HK-2 (cell line): ENCODE measurements at regions not wholly inside any gene's neighbourhood (a gene's known extent, or its start where the extent isn't known, plus 50 kb on each side); places are given as distances from the start of the nearest gene placed in this dataset.

Experiments
- DNase-seq: peaks from one replicate; pipeline ENCODE4 v3.0.0-alpha.2; 2018; ENCODE audit not compliant: unreplicated experiment

GRCh38 chr3:8200996-8201395, 300.6 kb upstream of the LMCD1 start:
- DNase-seq = no peak

GRCh38 chr3:8201886-8202285, 299.7 kb upstream of the LMCD1 start:
- peak; percentile 1 for DNase-seq

GRCh38 chr3:8204331-8204730, 297.3 kb upstream of the LMCD1 start:
- no peak for DNase-seq

GRCh38 chr3:8204853-8205650, 296.6 kb upstream of the LMCD1 start:
- no peak for DNase-seq

GRCh38 chr3:8205881-8206280, 295.7 kb upstream of the LMCD1 start:
- no peak for DNase-seq

GRCh38 chr3:8206971-8207617, 294.5 kb upstream of the LMCD1 start:
- DNase-seq = no peak

- DNase-seq = no peak
Observed at GRCh38 chr3:8210882-8211341, 290.7 kb upstream of the LMCD1 start.

GRCh38 chr3:8212794-8213193, 288.8 kb upstream of the LMCD1 start:
- no peak for DNase-seq

- DNase-seq = no peak
Observed at GRCh38 chr3:8213286-8213685, 288.3 kb upstream of the LMCD1 start.

GRCh38 chr3:8215821-8216220, 285.8 kb upstream of the LMCD1 start:
- DNase-seq = no peak

- DNase-seq = no peak
Observed at GRCh38 chr3:8218353-8218940, 283.2 kb upstream of the LMCD1 start.

- no peak for DNase-seq
Observed at GRCh38 chr3:8220291-8220690, 281.3 kb upstream of the LMCD1 start.

GRCh38 chr3:8223766-8224165, 277.9 kb upstream of the LMCD1 start:
- no peak for DNase-seq

- DNase-seq = no peak
Observed at GRCh38 chr3:8224941-8225340, 276.7 kb upstream of the LMCD1 start.

GRCh38 chr3:8233938-8234337, 267.7 kb upstream of the LMCD1 start:
- DNase-seq = no peak

GRCh38 chr3:8236264-8236663, 265.4 kb upstream of the LMCD1 start:
- DNase-seq = no peak

GRCh38 chr3:8237893-8238292, 263.7 kb upstream of the LMCD1 start:
- DNase-seq = no peak

- no peak for DNase-seq
Observed at GRCh38 chr3:8238432-8238831, 263.2 kb upstream of the LMCD1 start.

GRCh38 chr3:8239095-8239494, 262.5 kb upstream of the LMCD1 start:
- no peak for DNase-seq

GRCh38 chr3:8239718-8240695, 261.6 kb upstream of the LMCD1 start:
- peak; percentile 6 for DNase-seq

- no peak for DNase-seq
Observed at GRCh38 chr3:8246070-8246469, 255.6 kb upstream of the LMCD1 start.

- DNase-seq = no peak
Observed at GRCh38 chr3:8253201-8253600, 248.4 kb upstream of the LMCD1 start.
